ENCODE measurements at regions not wholly inside any gene's neighbourhood (a gene's known extent, or its start where the extent isn't known, plus 50 kb on each side); places are given as distances from the start of the nearest gene placed in this dataset.

DNA sequence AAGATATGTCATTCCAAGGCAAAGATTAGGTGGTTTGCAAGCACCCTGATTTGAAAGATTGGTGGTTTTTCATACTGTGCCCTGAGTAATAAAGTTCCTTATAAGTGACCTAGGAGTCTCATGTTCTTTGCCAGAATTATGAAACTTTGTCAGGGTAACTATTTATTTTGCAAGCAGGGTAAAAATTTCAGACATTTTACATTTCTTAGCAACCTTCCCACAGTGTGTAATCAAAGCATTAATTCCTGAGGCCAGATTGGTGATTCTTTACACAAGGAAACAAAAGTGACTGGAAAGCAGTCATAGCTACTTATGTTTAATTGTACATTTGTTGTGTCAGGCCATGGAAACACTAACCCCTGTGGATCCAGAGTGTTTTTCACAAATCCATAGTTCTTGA is 998.0 kb upstream of the B3GALT2 start:
- TF ChIP-seq, protein P1, sequence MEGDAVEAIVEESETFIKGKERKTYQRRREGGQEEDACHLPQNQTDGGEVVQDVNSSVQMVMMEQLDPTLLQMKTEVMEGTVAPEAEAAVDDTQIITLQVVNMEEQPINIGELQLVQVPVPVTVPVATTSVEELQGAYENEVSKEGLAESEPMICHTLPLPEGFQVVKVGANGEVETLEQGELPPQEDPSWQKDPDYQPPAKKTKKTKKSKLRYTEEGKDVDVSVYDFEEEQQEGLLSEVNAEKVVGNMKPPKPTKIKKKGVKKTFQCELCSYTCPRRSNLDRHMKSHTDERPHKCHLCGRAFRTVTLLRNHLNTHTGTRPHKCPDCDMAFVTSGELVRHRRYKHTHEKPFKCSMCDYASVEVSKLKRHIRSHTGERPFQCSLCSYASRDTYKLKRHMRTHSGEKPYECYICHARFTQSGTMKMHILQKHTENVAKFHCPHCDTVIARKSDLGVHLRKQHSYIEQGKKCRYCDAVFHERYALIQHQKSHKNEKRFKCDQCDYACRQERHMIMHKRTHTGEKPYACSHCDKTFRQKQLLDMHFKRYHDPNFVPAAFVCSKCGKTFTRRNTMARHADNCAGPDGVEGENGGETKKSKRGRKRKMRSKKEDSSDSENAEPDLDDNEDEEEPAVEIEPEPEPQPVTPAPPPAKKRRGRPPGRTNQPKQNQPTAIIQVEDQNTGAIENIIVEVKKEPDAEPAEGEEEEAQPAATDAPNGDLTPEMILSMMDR (IDR thresholded peaks at IDR 0.05) = no peak
- no peak for TF ChIP-seq EZH2 (IDR thresholded peaks at IDR 0.05)

Measured in neural progenitor cell (in vitro differentiated cells).